ENCODE measurements at regions not wholly inside any gene's neighbourhood (a gene's known extent, or its start where the extent isn't known, plus 50 kb on each side); places are given as distances from the start of the nearest gene placed in this dataset.

- no peaks in the 10 kb centered on the region for H3K36me3 ChIP-seq
- 80 to 85% methylated on average over 3 of the region's 3 CpGs for WGBS, 2 donors
- H3K4me3 ChIP-seq: no peak overlapping the region
- intact Hi-C loops (cut with DNase I): no loop called here
- no peak for TF ChIP-seq CTCF (IDR thresholded peaks at IDR 0.05)
- H3K27ac ChIP-seq: no peak overlapping the region
- H3K9me3 ChIP-seq: peaks cover 0 to 24% (median 12%) of the 10 kb centered on the region in 3 donors
- no peaks in the 10 kb centered on the region for H3K27me3 ChIP-seq
- no peak for DNase-seq
- H3K4me1 ChIP-seq: no peaks in the 10 kb centered on the region
These were observed 73.5 kb downstream of the CD24 start for GRCh38 chr6:106901062-106901461.

DNA sequence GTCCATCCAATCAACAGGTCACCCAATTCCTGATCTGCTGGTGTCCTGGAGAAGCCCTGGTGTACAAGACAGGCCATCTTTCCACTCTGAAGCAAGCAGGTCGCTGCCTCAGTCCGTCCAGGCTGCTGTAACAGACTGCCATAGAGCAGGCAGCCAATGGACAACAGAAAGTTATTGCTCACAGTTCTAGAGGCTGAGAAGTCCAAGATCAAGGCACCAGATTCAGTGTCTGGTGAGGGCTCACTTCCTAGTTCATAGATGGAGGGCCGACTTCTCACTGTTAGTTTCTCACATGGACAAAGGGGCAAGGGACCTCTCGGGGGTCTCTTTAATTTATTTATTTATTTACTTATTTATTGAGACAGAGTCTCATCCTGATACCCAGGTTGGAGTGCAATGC lies 74.8 kb downstream of the CD24 start:
- DNase-seq: no peak
- Histone ChIP-seq H3K9me3 (peaks cover 0 to 24% (median 12%) of the 10 kb centered on the region in 3 donors), H3K4me3 (no peak overlapping the region), H3K27me3 (no peaks in the 10 kb centered on the region), H3K36me3 (no peaks in the 10 kb centered on the region), H3K27ac (no peak overlapping the region), H3K4me1 (no peaks in the 10 kb centered on the region)
- intact Hi-C loops (cut with DNase I): no loop called here
- 82 to 92% methylated on average over 4 of the region's 4 CpGs for WGBS, 2 donors
- TF ChIP-seq POLR2A (IDR thresholded peaks at IDR 0.05) (no peak), CTCF (IDR thresholded peaks at IDR 0.05) (no peak)

DNA sequence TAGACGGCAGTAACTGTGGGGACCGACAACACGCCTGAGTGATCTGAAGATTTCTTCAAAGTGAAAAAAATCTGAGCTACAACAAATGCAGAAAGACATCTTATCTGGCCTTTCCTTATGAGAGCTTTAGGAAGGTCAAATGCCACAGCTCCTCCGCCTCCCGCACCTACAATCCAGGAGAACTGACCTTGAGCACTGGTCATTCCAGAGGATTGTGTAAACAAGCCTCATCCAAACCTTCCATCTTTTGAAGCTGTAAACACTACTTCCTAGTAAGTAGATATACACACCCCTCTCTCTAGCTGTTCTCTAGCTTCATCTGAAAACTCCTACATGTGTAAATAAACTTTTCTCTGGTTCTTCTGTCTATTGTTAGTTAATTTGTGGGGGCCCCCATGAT lies 76.9 kb downstream of the CD24 start:
- intact Hi-C loops (cut with DNase I): no loop called here
- TF ChIP-seq CTCF (IDR thresholded peaks at IDR 0.05): no peak
- no peak for TF ChIP-seq POLR2A (IDR thresholded peaks at IDR 0.05)
- WGBS, 2 donors: 83 to 87% methylated on average over 5 of the region's 5 CpGs
- H3K36me3 ChIP-seq: no peaks in the 10 kb centered on the region
- H3K27ac ChIP-seq: no peak overlapping the region
- no peak overlapping the region for H3K4me3 ChIP-seq
- H3K27me3 ChIP-seq: no peaks in the 10 kb centered on the region
- no peak for DNase-seq
- H3K9me3 ChIP-seq: peaks cover 0 to 24% (median 12%) of the 10 kb centered on the region in 3 donors
- no peaks in the 10 kb centered on the region for H3K4me1 ChIP-seq

- TF ChIP-seq POLR2A (IDR thresholded peaks at IDR 0.05) (no peak), CTCF (IDR thresholded peaks at IDR 0.05) (no peak)
- peak overlapping the region in 3 of 4 donors; percentile 49 to 68 (median 63) for H3K27ac ChIP-seq
- intact Hi-C loops (cut with DNase I): no loop called here
These were observed 78.9 kb downstream of the CD24 start for GRCh38 chr6:106895703-106896040.

GRCh38 chr6:106894978-106895702 lies 79.4 kb downstream of the CD24 start:
- intact Hi-C loops (cut with DNase I): no loop called here

More at GRCh38 chr6:106895703-106896040, 78.9 kb downstream of the CD24 start:
- no peak for DNase-seq
- Histone ChIP-seq H3K4me1 (no peaks in the 10 kb centered on the region), H3K4me3 (no peak overlapping the region), H3K36me3 (no peaks in the 10 kb centered on the region), H3K27me3 (no peaks in the 10 kb centered on the region), H3K9me3 (peaks cover 0 to 11% (median 0%) of the 10 kb centered on the region in 3 donors)
- 82 to 86% methylated on average over 5 of the region's 5 CpGs for WGBS, 2 donors

More at GRCh38 chr6:106894978-106895702, 79.4 kb downstream of the CD24 start:
- Histone ChIP-seq H3K36me3 (no peaks in the 10 kb centered on the region), H3K9me3 (peaks cover 0 to 6% (median 0%) of the 10 kb centered on the region in 3 donors), H3K27me3 (no peaks in the 10 kb centered on the region), H3K27ac (peak overlapping the region in 3 of 4 donors; percentile 49 to 68 (median 63)), H3K4me1 (peaks cover 0 to under 1% (median 0%) of the 10 kb centered on the region in 3 donors), H3K4me3 (no peak overlapping the region)
- no peak for TF ChIP-seq POLR2A (IDR thresholded peaks at IDR 0.05)
- no peak for TF ChIP-seq CTCF (IDR thresholded peaks at IDR 0.05)
- DNase-seq: no peak
- WGBS, 2 donors: 67 to 76% methylated on average over 6 of the region's 6 CpGs

Data from esophagus squamous epithelium (tissue), 5 donors.